H54 (cell line): ENCODE measurements at regions not wholly inside any gene's neighbourhood (a gene's known extent, or its start where the extent isn't known, plus 50 kb on each side); places are given as distances from the start of the nearest gene placed in this dataset.

ENCODE experiments used
- DNase-seq: peaks from one replicate; pipeline ENCODE4 v3.0.0; 2011; ENCODE audit warnings: low spot score, mixed read lengths; ENCODE audit not compliant: insufficient read length
- FAIRE-seq: peaks from 3 replicates; lab custom pipeline; 2011; peaks lifted over from hg19 to GRCh38; lab: Jason Lieb, UNC
- POLR2A ChIP-seq: IDR thresholded peaks from 2 replicates; pipeline ENCODE4 v1.6.1; 2011; ENCODE audit warnings: low read depth, mild to moderate bottlenecking, low read length

DNA sequence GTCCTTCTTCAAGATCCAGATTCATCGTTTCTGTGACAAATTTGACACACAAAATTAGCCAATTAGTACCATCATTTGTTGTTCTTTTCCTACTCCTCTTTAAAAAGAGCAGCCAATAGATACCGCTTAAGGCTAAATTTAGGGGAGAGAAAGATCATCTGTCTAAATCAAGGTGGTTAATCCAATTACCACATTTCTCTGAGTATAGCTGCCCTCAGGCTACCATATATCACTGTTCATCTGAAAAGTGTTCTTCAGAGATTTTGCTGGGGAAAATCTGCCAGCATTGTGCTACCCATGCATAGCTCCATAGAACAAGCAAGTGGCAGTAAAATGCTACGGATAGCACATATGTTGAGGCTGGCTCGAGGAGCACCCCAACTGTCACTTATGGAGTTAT is 110.3 kb upstream of the ESRRG start:
- DNase-seq, result no peak
- TF ChIP-seq POLR2A, result no peak

DNA sequence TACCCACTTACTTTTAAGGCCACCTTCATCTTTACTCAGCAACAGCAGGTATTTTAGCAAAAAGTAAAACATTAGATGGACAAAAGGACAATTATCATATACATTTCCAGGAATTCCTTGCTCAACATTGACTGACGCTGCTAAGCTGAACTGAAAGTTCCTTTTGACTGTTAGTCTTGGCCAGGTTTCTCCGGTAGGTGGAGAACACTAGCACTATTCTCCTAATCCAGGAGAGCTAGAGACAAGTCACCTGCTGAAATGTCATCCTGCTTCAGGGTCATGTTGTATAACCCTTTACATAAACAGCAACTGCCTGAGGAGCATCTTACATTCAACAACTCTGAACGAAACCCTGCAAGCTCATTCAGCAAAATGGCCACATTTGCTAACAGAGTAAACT is 109.0 kb upstream of the ESRRG start:
- DNase-seq, result no peak
- TF ChIP-seq POLR2A, result no peak
- FAIRE-seq, result no peak

More for the DNA sequence above, 110.3 kb upstream of the ESRRG start:
- FAIRE-seq, result no peak

DNA sequence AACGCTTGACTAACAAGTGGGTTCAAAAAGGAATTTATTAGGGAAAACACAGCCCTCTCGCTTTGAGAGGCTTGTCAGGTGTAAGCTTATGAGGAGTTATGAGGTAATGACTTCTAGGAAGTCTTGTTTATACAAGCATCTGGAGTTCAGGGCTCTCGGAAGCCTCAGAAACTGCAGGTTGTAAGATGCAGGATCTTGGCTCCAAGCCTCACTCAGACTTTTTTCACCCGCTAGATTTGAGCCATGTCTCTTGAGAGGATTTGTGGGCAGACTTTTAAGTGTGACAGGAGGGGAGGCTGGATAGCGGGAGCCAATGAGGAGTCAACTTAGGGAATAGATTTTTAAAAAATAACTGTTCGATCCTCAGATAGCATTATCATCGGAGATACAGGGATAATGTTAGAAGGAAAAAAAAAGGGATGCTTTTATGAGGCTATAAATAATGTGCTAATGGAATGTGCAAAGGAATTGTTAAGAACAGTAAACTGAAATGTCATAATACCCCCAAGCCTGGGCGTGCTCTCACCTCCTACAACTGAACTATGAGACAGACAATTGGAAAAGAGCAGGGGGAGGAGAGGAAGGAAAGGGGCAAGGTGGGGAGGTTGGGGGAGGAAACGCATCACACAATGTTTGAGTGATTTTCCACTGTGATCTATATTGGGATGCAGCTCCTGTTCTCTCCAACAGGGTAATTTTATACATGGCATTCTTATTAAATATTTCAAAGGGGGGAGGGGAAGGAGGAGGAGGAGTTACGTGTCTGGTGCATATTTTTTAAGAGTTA is 107.4 kb upstream of the ESRRG start:
- TF ChIP-seq POLR2A, result no peak
- FAIRE-seq (no peak), DNase-seq (no peak)

- no peak for DNase-seq
- no peak for FAIRE-seq
- no peak for TF ChIP-seq POLR2A
Observed at GRCh38 chr1:216827251-216827650, 104.0 kb upstream of the ESRRG start.

GRCh38 chr1:216826646-216827045 is 103.4 kb upstream of the ESRRG start:
- TF ChIP-seq POLR2A, result no peak
- DNase-seq (no peak), FAIRE-seq (no peak)

GRCh38 chr1:216826214-216826613 is 103.0 kb upstream of the ESRRG start:
- no peak for FAIRE-seq
- no peak for TF ChIP-seq POLR2A
- DNase-seq, result no peak

- DNase-seq, result no peak
- TF ChIP-seq POLR2A, result no peak
- no peak for FAIRE-seq
Observed at GRCh38 chr1:216825557-216825956, 102.3 kb upstream of the ESRRG start.

DNA sequence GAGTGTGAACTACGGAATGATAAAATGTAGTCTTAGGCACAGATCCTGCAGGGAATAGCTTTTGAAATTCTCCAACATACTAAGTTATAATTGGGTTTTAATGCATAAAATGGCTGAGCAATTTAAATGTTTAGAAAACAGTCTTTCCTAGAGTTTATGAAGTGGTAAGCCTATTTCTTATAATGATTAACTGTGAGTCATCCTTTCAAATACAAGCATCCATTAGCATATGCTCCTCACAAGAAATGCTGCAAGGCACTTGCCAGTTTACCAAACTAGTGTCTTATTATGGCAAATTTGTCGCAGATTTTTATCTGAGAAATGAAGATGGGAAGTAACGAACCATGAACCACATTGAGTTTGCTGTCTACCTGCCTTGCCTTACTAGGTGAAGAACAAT is 101.3 kb upstream of the ESRRG start:
- DNase-seq (no peak), FAIRE-seq (no peak)
- TF ChIP-seq POLR2A, result no peak

GRCh38 chr1:216823731-216824130 is 100.5 kb upstream of the ESRRG start:
- no peak for TF ChIP-seq POLR2A
- no peak for FAIRE-seq
- no peak for DNase-seq

DNA sequence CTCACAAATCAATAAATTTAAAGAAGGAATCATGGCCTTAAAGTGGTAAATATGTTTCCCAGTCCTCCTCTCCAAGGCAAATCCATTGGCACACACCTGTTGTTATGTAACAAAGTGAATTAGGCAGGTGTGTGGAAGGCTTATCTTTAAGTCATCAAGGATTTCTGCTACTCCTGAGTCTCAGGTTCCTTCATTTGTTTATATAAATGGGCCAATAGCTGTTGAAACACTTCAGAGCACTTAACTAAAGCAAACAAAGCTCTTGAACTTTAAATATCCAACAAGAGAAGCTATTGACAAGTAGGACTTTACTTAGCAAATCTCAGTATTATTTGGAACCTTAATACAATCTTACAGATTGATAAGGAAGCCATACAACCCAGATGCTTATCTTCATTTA is 99.3 kb upstream of the ESRRG start:
- FAIRE-seq, result no peak
- TF ChIP-seq POLR2A, result no peak
- no peak for DNase-seq

DNA sequence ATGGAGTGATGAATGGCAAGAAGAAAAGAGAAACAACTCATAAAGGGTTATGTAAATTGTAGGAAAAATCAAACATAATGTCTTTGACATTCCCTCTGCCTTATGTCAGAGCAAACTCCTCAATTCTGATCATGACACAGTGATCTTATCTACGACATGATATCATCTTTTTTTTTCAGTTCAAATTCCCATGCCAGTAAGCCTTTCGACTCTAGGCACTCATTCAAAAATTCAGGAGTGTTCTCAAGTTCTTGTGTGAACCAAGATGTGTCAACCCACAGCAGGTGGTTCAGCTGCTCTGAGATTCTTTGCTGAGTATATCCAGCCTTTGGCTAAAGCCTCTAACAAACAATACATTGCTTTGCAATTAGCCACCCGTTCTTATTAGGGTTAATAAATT is 97.1 kb upstream of the ESRRG start:
- TF ChIP-seq POLR2A, result no peak
- no peak for DNase-seq
- FAIRE-seq, result no peak

GRCh38 chr1:216818284-216818683 is 95.1 kb upstream of the ESRRG start:
- FAIRE-seq (no peak), DNase-seq (no peak)
- no peak for TF ChIP-seq POLR2A

DNA sequence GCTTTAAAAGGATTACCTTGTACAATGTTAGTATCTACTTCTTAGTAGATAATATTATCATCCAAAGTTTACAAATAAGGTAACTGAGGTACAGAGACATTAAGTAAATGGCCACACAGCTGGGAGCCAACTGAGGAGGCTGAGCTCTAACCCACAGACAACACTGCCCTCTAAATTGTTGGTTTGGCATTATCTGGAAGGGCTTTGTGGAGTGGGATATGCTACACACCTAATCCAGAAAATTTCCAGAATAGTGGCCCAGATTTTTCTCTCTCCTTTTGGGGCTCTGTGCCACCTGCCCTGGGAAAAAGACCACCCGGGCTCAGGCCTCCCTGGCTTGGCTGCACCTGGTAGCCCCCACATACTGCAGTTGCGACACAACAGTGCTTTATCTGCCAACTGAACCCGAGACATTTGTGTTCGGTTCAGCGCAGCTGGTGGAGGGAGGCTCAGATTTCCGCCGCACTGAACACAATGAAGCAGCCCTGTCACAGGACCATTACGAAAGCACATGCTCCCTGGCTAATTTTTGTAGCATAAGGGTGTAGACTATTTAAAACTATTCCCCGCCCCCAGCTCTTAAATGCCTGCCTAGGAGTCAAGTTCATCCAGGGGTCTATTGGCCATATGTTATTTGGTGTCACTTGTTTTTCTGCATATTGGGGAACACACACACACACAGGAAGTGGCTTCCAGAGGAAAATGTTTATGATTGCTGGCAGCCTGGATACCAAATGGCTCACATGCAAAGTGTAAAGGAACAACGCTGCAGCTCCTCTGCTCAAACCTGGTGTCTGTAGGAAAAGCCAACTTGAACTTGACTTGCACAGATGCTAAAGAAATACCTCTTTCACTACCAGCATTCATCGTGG is 92.3 kb upstream of the ESRRG start:
- FAIRE-seq (no peak), DNase-seq (no peak)
- TF ChIP-seq POLR2A, result no peak

DNA sequence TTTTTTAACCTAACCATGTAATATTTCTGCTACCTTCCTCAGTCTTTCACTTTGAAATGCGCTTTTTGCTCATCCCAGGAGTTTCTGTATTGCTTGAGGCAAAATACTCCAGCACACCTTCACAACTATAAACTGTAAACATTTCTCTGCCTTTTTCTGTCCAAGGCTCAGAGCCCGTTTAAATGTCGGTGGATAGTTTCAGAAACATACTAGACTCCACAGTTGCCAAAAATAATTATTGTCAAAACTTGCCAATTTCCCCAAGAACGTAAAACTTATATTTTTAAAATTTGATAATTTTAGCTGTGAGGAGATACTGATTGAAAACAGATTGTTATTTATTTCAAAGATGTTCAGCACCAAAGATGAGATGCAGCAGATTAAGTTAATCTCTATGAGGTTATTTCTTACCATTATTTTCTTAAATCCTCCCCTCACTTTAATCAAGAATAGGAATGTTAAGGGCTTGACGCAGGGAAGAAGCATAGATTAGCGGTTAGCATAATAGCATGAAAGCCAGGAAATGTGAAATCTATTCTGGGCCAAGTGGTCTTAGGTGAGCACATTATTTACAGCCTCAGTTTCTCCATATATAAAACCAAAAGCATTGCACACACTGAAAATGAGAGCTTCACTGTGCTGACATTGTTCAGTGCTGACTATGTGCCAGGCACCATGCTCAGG is 91.5 kb upstream of the ESRRG start:
- no peak for DNase-seq
- no peak for FAIRE-seq
- no peak for TF ChIP-seq POLR2A
